K562 (cell line): ENCODE measurements at regions not wholly inside any gene's neighbourhood (a gene's known extent, or its start where the extent isn't known, plus 50 kb on each side); places are given as distances from the start of the nearest gene placed in this dataset.

Experiments
- ATAC-seq: fragments of 200-7000 bp; cut with Tn5 transposase; 3 replicates; pipeline ENCODE4 v1.9.1; 2020; ENCODE audit warnings: moderate library complexity
- BruUV-seq: library from RNA; stranded (reverse); fragments of 400-500 nt; replicated peaks from 2 replicates; lab custom pipeline; 2021; lab: Mats Ljungman, UMichigan
- CTCF ChIA-PET: fragments of 300-600 bp; formaldehyde crosslinking; extraction: SDS; loops from one replicate; lab custom pipeline; 2021; ENCODE audit warnings: low intra/inter-chr PET ratio; lab: Yijun Ruan, JAX
- POLR2A ChIA-PET: fragments of 300-600, 350-650 bp; sonication (Branson Sonifier 250); formaldehyde crosslinking; extraction: SDS; loops from one replicate; lab custom pipeline; 2021; ENCODE audit warnings: antibody characterized with exemption, inconsistent platforms; lab: Yijun Ruan, JAX
- DNase-seq, 4 experiments: peaks; one replicate each; pipeline versions ENCODE4 v3.0.0 to v3.0.0-alpha.2; 2011 to 2018; ENCODE audit warnings: low spot score in 3 of 4, mixed read lengths in 3 of 4; ENCODE audit errors: extremely low read depth in 1 of 4
- FAIRE-seq: peaks from 2 replicates; lab custom pipeline; 2011; peaks lifted over from hg19 to GRCh38; lab: Jason Lieb, UNC
- H2AFZ ChIP-seq: 2 replicates; pipeline ENCODE4 v1.6.0; 2011; ENCODE audit warnings: low read depth, low read length, control low read depth, inconsistent platforms
- H3K27ac ChIP-seq: fragments of 200-600 bp; 3 replicates; pipeline ENCODE4 v1.8.0; 2011; ENCODE audit warnings: low read depth, mild to moderate bottlenecking, control low read depth, inconsistent platforms, low read length, moderate library complexity, mixed read lengths; ENCODE audit errors: extremely low read depth
- H3K27me3 ChIP-seq, 2 experiments: fragments of 300-600 bp in 1 of 2; 2 replicates in 1 of 2; 3 replicates in 1 of 2; pipeline versions ENCODE4 v1.6.0 to v1.8.0; 2011; ENCODE audit warnings: inconsistent platforms in 2 of 2, low read length in 2 of 2, mild to moderate bottlenecking in 1 of 2, mixed read lengths in 1 of 2, moderate library complexity in 1 of 2; ENCODE audit not compliant: control insufficient read depth in 2 of 2, insufficient read depth in 2 of 2
- H3K36me3 ChIP-seq: fragments of 300-600 bp; 3 replicates; pipeline ENCODE4 v1.8.0; 2011; ENCODE audit warnings: mild to moderate bottlenecking, low read length, inconsistent platforms; ENCODE audit not compliant: control insufficient read depth, insufficient read depth
- H3K4me1 ChIP-seq, 2 experiments: fragments of 200-600 bp in 1 of 2; replicated peaks in 1 of 2; 2 replicates in 1 of 2; 3 replicates in 1 of 2; pipeline versions ENCODE4 v1.5.1 to v1.8.0; 2011; ENCODE audit warnings: inconsistent platforms in 2 of 2, low read length in 2 of 2, mild to moderate bottlenecking in 1 of 2, mixed read lengths in 1 of 2, moderate library complexity in 1 of 2; ENCODE audit not compliant: control insufficient read depth in 2 of 2, insufficient read depth in 2 of 2
- H3K4me2 ChIP-seq: 2 replicates; pipeline ENCODE4 v1.6.1; 2011; ENCODE audit warnings: low read length, control low read depth, inconsistent platforms, mixed read lengths; ENCODE audit not compliant: insufficient read depth
- H3K4me3 ChIP-seq: fragments of 200-600 bp; sonication (generic), shearing (Covaris generic); 2 replicates; pipeline ENCODE4 v1.5.1; 2016; ENCODE audit warnings: control low read depth, inconsistent platforms
- H3K79me2 ChIP-seq: fragments of 200-600 bp; 3 replicates; pipeline ENCODE4 v1.8.0; 2011; ENCODE audit warnings: low read length, inconsistent platforms; ENCODE audit not compliant: control insufficient read depth, insufficient read depth
- H3K9ac ChIP-seq, 2 experiments: 2 replicates each; pipeline versions ENCODE4 v1.6.0 to v1.6.1; 2011; ENCODE audit warnings: low read depth in 2 of 2, low read length in 2 of 2, control low read depth in 1 of 2, inconsistent platforms in 1 of 2, mild to moderate bottlenecking in 1 of 2, mixed read lengths in 1 of 2; ENCODE audit not compliant: insufficient read depth in 1 of 2
- H3K9me1 ChIP-seq: one replicate; pipeline ENCODE4 v1.6.0; 2011; ENCODE audit warnings: inconsistent platforms, mild to moderate bottlenecking, low read length, moderate library complexity; ENCODE audit not compliant: control insufficient read depth, insufficient read depth
- H3K9me3 ChIP-seq: replicated peaks from 2 replicates; pipeline ENCODE4 v1.5.1; 2011; ENCODE audit warnings: low read depth, low read length, inconsistent platforms; ENCODE audit not compliant: control insufficient read depth, insufficient read depth
- H4K20me1 ChIP-seq: replicated peaks from 2 replicates; pipeline ENCODE4 v1.6.1; 2011; ENCODE audit warnings: low read length, inconsistent platforms, mixed read lengths; ENCODE audit not compliant: control insufficient read depth, insufficient read depth
- CBFB ChIP-seq: sonication (generic); formaldehyde crosslinking; IDR thresholded peaks from 2 replicates; pipeline ENCODE4 v1.4.0; 2020; ENCODE audit warnings: mild to moderate bottlenecking, missing genetic modification reagents
- CHD1 ChIP-seq: fragments of 200-600 bp; sonication (generic); IDR thresholded peaks from one replicate; pipeline ENCODE4 v1.6.1; 2012; ENCODE audit warnings: mild to moderate bottlenecking, moderate library complexity, low read length, inconsistent platforms
- ETS2 ChIP-seq: IDR thresholded peaks from 2 replicates; pipeline ENCODE4 v1.6.1; 2016; ENCODE audit warnings: borderline replicate concordance, missing genetic modification characterization, mild to moderate bottlenecking, moderate library complexity, missing compliant biosample characterization; ENCODE audit not compliant: poor library complexity, severe bottlenecking
- NR2C1 ChIP-seq, 2 experiments: fragments of 450-650 bp; IDR thresholded peaks; 2 replicates each; pipeline ENCODE4 v1.6.1; 2017; ENCODE audit warnings: mild to moderate bottlenecking in 2 of 2, antibody characterized with exemption in 1 of 2, inconsistent platforms in 1 of 2, missing compliant biosample characterization in 1 of 2, missing genetic modification characterization in 1 of 2
- NR2C2 ChIP-seq, 2 experiments: fragments of 200-800 bp in 1 of 2; sonication (Bioruptor generic) in 1 of 2; sonication (generic) in 1 of 2; formaldehyde crosslinking in 1 of 2; IDR thresholded peaks; 2 replicates each; pipeline versions ENCODE4 v1.6.1 to v1.8.0; 2016 to 2022; ENCODE audit warnings: mild to moderate bottlenecking in 1 of 2, missing compliant biosample characterization in 1 of 2, missing genetic modification characterization in 1 of 2, missing genetic modification reagents in 1 of 2
- REST ChIP-seq, 2 experiments: fragments of 450-650 bp; formaldehyde crosslinking in 1 of 2; IDR thresholded peaks; 2 replicates each; pipeline versions ENCODE4 v1.4.0 to v1.6.1; 2014 to 2020; ENCODE audit warnings: mild to moderate bottlenecking in 2 of 2, borderline replicate concordance in 1 of 2, low read depth in 1 of 2
- THRA ChIP-seq: fragments of 450-650 bp; IDR thresholded peaks from 2 replicates; pipeline ENCODE4 v1.6.1; 2017; ENCODE audit warnings: mild to moderate bottlenecking, moderate library complexity
- ZBED1 ChIP-seq: IDR thresholded peaks from 2 replicates; pipeline ENCODE4 v1.6.1; 2014
- ZNF134 ChIP-seq: fragments of 250-450 bp; sonication (Bioruptor Pico); conservative IDR thresholded peaks from 2 replicates; pipeline ENCODE4 v1.4.0; 2020
- ZNF57 ChIP-seq: fragments of 450-650 bp; formaldehyde crosslinking; IDR thresholded peaks from 2 replicates; pipeline ENCODE4 v1.4.0; 2020; ENCODE audit warnings: mild to moderate bottlenecking, moderate library complexity
- ZNF583 ChIP-seq: fragments of 250-450 bp; sonication (Bioruptor Pico); IDR thresholded peaks from 2 replicates; pipeline ENCODE4 v1.4.0; 2020
- ZNF707 ChIP-seq: fragments of 250-450 bp; sonication (Bioruptor Pico); conservative IDR thresholded peaks from 2 replicates; pipeline ENCODE4 v1.8.0; 2022; ENCODE audit warnings: inconsistent platforms, mild to moderate bottlenecking, moderate library complexity
- ZNF778 ChIP-seq: fragments of 450-650 bp; formaldehyde crosslinking; IDR thresholded peaks from 2 replicates; pipeline ENCODE4 v1.4.0; 2020; ENCODE audit warnings: mild to moderate bottlenecking, moderate library complexity
- ZSCAN32 ChIP-seq: fragments of 450-650 bp; formaldehyde crosslinking; IDR thresholded peaks from 2 replicates; pipeline ENCODE4 v1.4.0; 2020; ENCODE audit warnings: mild to moderate bottlenecking, moderate library complexity
- WGBS: fragments of 100-300 bp; shearing (Covaris generic); methylation state at CpG from one replicate; pipeline ENCODE4 v1.1.6; 2016; ENCODE audit warnings: low coverage, mixed read lengths; ENCODE audit not compliant: insufficient coverage; ENCODE audit errors: missing lambda C conversion rate; 5-methylcytosine and 5-hydroxymethylcytosine counted together
- in situ Hi-C: fragments of 300-500 bp; cut with MboI; formaldehyde crosslinking; loops from 4 replicates; pipeline ENCODE4 v1.15.0; 2018; ENCODE audit warnings: inconsistent platforms, mixed read lengths
- intact Hi-C: fragments of 100-400 bp; cut with micrococcal nuclease; formaldehyde crosslinking; loops from 2 replicates; pipeline ENCODE4 v1.14.2; 2022

GRCh38 chr10:65204999-65205398 lies 1683.8 kb downstream of the REEP3 start:
- no peak overlapping the region for H3K4me2 ChIP-seq
- H4K20me1 ChIP-seq = no peaks in the 10 kb centered on the region
- no peak for FAIRE-seq
- intact Hi-C loops = no loop called here
- DNase-seq = no peak
- no peak overlapping the region for H3K27ac ChIP-seq
- ATAC-seq = no peak
- BruUV-seq = no TSS peak
- ChIA-PET CTCF (no interaction called here), POLR2A (no interaction called here)
- no peaks in the 10 kb centered on the region for H3K4me1 ChIP-seq
- H3K4me3 ChIP-seq = no peak overlapping the region
- H3K9ac ChIP-seq = no peak overlapping the region
- H3K36me3 ChIP-seq = no peaks in the 10 kb centered on the region
- H3K9me1 ChIP-seq = no peaks in the 10 kb centered on the region
- no peak overlapping the region for H2AFZ ChIP-seq
- 0% methylated on average over 1 of the region's 1 CpG for WGBS
- no peaks in the 10 kb centered on the region for H3K9me3 ChIP-seq
- H3K79me2 ChIP-seq = no peaks in the 10 kb centered on the region
- H3K27me3 ChIP-seq = no peaks in the 10 kb centered on the region
- in situ Hi-C loops = no loop called here
- TF ChIP-seq ZNF57 (no peak), ETS2 (no peak), REST (IDR thresholded peaks at IDR 0.05; ENCODE audit: borderline replicate concordance) (no peak), REST (CRISPR knock-in tag; IDR thresholded peaks at IDR 0.05; ENCODE audit: low read depth) (no peak), THRA (no peak), ZBED1 (no peak), ZNF778 (CRISPR knock-in tag) (no peak), NR2C2 (CRISPR knock-in tag; IDR thresholded peaks at IDR 0.05) (no peak), NR2C2 (tag; IDR thresholded peaks at IDR 0.05) (no peak), CHD1 (no peak), ZNF134 (no peak), NR2C1 (IDR thresholded peaks at IDR 0.05) (no peak), NR2C1 (tag; IDR thresholded peaks at IDR 0.05) (no peak), ZNF707 (CRISPR knock-in tag) (no peak), ZNF583 (no peak), CBFB (CRISPR knock-in tag) (no peak), ZSCAN32 (CRISPR knock-in tag) (no peak)
